ENCODE measurements at regions not wholly inside any gene's neighbourhood (a gene's known extent, or its start where the extent isn't known, plus 50 kb on each side); places are given as distances from the start of the nearest gene placed in this dataset.

DNA sequence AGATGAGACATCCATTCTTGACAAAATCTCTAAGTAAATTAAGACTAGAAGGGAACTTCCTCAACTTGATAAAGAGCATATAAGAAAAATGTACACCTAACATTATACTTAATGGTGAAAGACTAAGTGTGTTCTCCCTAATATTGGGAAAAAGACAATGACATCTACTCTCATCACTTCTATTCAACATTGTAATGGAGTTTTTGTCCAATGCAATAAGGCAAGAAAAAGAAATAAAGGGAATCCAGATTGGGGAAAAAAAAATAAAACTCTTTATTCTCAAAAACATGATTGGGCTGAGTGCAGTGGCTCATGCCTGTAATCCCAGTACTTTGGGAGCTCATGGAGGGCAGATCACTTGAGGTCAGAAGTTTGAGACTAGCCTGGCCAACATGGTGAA lies 131.1 kb upstream of the JUN start:
- TF ChIP-seq, protein P1, sequence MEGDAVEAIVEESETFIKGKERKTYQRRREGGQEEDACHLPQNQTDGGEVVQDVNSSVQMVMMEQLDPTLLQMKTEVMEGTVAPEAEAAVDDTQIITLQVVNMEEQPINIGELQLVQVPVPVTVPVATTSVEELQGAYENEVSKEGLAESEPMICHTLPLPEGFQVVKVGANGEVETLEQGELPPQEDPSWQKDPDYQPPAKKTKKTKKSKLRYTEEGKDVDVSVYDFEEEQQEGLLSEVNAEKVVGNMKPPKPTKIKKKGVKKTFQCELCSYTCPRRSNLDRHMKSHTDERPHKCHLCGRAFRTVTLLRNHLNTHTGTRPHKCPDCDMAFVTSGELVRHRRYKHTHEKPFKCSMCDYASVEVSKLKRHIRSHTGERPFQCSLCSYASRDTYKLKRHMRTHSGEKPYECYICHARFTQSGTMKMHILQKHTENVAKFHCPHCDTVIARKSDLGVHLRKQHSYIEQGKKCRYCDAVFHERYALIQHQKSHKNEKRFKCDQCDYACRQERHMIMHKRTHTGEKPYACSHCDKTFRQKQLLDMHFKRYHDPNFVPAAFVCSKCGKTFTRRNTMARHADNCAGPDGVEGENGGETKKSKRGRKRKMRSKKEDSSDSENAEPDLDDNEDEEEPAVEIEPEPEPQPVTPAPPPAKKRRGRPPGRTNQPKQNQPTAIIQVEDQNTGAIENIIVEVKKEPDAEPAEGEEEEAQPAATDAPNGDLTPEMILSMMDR (IDR thresholded peaks at IDR 0.05) = no peak
- no peak for TF ChIP-seq POLR2A (IDR thresholded peaks at IDR 0.05)
